Smooth muscle cell (in vitro differentiated cells): ENCODE measurements at regions not wholly inside any gene's neighbourhood (a gene's known extent, or its start where the extent isn't known, plus 50 kb on each side); places are given as distances from the start of the nearest gene placed in this dataset.

Experiments
- DNase-seq: peaks from one replicate; lab custom pipeline; 2025; ENCODE audit not compliant: unreplicated experiment; lab: John Stamatoyannopoulos, UW
- H2AFZ ChIP-seq: fragments of 200-600 bp; sonication (generic); 2 replicates; pipeline ENCODE4 v1.6.0; 2016; ENCODE audit warnings: antibody characterized with exemption, low read depth, mild to moderate bottlenecking
- H3F3A ChIP-seq: fragments of 200-600 bp; sonication (generic); 2 replicates; pipeline ENCODE4 v1.6.0; 2017; ENCODE audit warnings: antibody characterized with exemption, low read depth
- H3K27ac ChIP-seq: fragments of 200-600 bp; sonication (generic); 2 replicates; pipeline ENCODE4 v1.5.1; 2016; ENCODE audit warnings: low read depth, mild to moderate bottlenecking
- H3K27me3 ChIP-seq: fragments of 200-600 bp; sonication (generic); 2 replicates; pipeline ENCODE4 v1.6.1; 2016; ENCODE audit warnings: low read depth, mild to moderate bottlenecking
- H3K36me3 ChIP-seq: fragments of 200-600 bp; sonication (generic); 2 replicates; pipeline ENCODE4 v1.5.1; 2016; ENCODE audit warnings: low read depth
- H3K4me1 ChIP-seq: fragments of 200-600 bp; sonication (generic); 2 replicates; pipeline ENCODE4 v1.5.1; 2016; ENCODE audit warnings: low read depth
- H3K4me2 ChIP-seq: fragments of 200-600 bp; sonication (generic); 2 replicates; pipeline ENCODE4 v1.6.0; 2016; ENCODE audit warnings: mild to moderate bottlenecking
- H3K4me3 ChIP-seq: fragments of 200-600 bp; sonication (generic); 2 replicates; pipeline ENCODE4 v1.5.1; 2016; ENCODE audit warnings: mild to moderate bottlenecking
- H3K79me2 ChIP-seq: fragments of 200-600 bp; sonication (generic); 2 replicates; pipeline ENCODE4 v1.6.0; 2016; ENCODE audit warnings: low read depth, mild to moderate bottlenecking
- H3K9ac ChIP-seq: fragments of 200-600 bp; sonication (generic); 2 replicates; pipeline ENCODE4 v1.6.0; 2016; ENCODE audit warnings: low read depth
- H3K9me3 ChIP-seq: fragments of 200-600 bp; sonication (generic); replicated peaks from 2 replicates; pipeline ENCODE4 v1.5.1; 2016; ENCODE audit warnings: low read depth
- H4K20me1 ChIP-seq: fragments of 200-600 bp; sonication (generic); 2 replicates; pipeline ENCODE4 v1.6.0; 2016; ENCODE audit warnings: low read depth
- CTCF ChIP-seq: fragments of 200-600 bp; sonication (generic); IDR thresholded peaks from 2 replicates; pipeline ENCODE4 v1.5.1; 2017; ENCODE audit warnings: borderline replicate concordance, mild to moderate bottlenecking, antibody characterized with exemption; ENCODE audit not compliant: insufficient read depth, poor library complexity, severe bottlenecking
- WGBS: methylation state at CpG from one replicate; pipeline ENCODE4 v1.1.7; 2016; ENCODE audit warnings: low lambda C conversion rate; 5-methylcytosine and 5-hydroxymethylcytosine counted together

GRCh38 chrX:42603016-42603415, 174.9 kb downstream of the PPP1R2C start:
- no peak for TF ChIP-seq CTCF
- 99% methylated on average over 2 of the region's 2 CpGs for WGBS
- no peak overlapping the region for H2AFZ ChIP-seq
- no peaks in the 10 kb centered on the region for H3K36me3 ChIP-seq
- no peaks in the 10 kb centered on the region for H3K27me3 ChIP-seq
- H3K27ac ChIP-seq: no peak overlapping the region
- peaks cover 18% of the 10 kb centered on the region for H3K4me1 ChIP-seq
- no peaks in the 10 kb centered on the region for H4K20me1 ChIP-seq
- H3K4me3 ChIP-seq: no peak overlapping the region
- peak overlapping the region; percentile 28 for H3K4me2 ChIP-seq
- H3K9ac ChIP-seq: no peak overlapping the region
- no peaks in the 10 kb centered on the region for H3K9me3 ChIP-seq
- no peak for DNase-seq
- no peaks in the 10 kb centered on the region for H3F3A ChIP-seq
- no peaks in the 10 kb centered on the region for H3K79me2 ChIP-seq

- Histone ChIP-seq H3K9ac (no peak overlapping the region), H4K20me1 (no peaks in the 10 kb centered on the region), H3F3A (no peaks in the 10 kb centered on the region), H3K27me3 (no peaks in the 10 kb centered on the region), H3K4me1 (peaks cover 23% of the 10 kb centered on the region), H3K27ac (no peak overlapping the region), H3K79me2 (no peaks in the 10 kb centered on the region), H3K4me2 (peak overlapping the region; percentile 28), H3K4me3 (no peak overlapping the region), H3K9me3 (no peaks in the 10 kb centered on the region), H2AFZ (no peak overlapping the region), H3K36me3 (no peaks in the 10 kb centered on the region)
- no peak for TF ChIP-seq CTCF
- DNase-seq: no peak
- WGBS: 36% methylated on average over 1 of the region's 1 CpG
Observed at GRCh38 chrX:42602566-42602965, 175.4 kb downstream of the PPP1R2C start.

GRCh38 chrX:42602136-42602535, 175.8 kb downstream of the PPP1R2C start:
- TF ChIP-seq CTCF: no peak
- Histone ChIP-seq H3K9ac (no peak overlapping the region), H3K4me2 (peak overlapping the region; percentile 28), H3K4me3 (no peak overlapping the region), H3K27ac (no peak overlapping the region), H4K20me1 (no peaks in the 10 kb centered on the region), H3K36me3 (no peaks in the 10 kb centered on the region), H3K4me1 (peaks cover 23% of the 10 kb centered on the region), H3F3A (no peaks in the 10 kb centered on the region), H3K79me2 (no peaks in the 10 kb centered on the region), H3K27me3 (no peaks in the 10 kb centered on the region), H2AFZ (no peak overlapping the region), H3K9me3 (no peaks in the 10 kb centered on the region)
- DNase-seq: no peak
- 36% methylated on average over 3 of the region's 3 CpGs for WGBS

GRCh38 chrX:42597481-42597880, 180.5 kb downstream of the PPP1R2C start:
- Histone ChIP-seq H3K4me3 (no peak overlapping the region), H3K36me3 (no peaks in the 10 kb centered on the region), H3K9ac (no peak overlapping the region), H3K27me3 (no peaks in the 10 kb centered on the region), H3K9me3 (no peaks in the 10 kb centered on the region), H3F3A (no peaks in the 10 kb centered on the region), H3K4me2 (no peak overlapping the region), H2AFZ (no peak overlapping the region), H3K79me2 (no peaks in the 10 kb centered on the region), H4K20me1 (no peaks in the 10 kb centered on the region), H3K4me1 (peaks cover 15% of the 10 kb centered on the region), H3K27ac (no peak overlapping the region)
- WGBS: 88% methylated on average over 4 of the region's 4 CpGs
- no peak for DNase-seq
- TF ChIP-seq CTCF: no peak
